Jurkat, Clone E6-1 (cell line): ENCODE measurements at regions not wholly inside any gene's neighbourhood (a gene's known extent, or its start where the extent isn't known, plus 50 kb on each side); places are given as distances from the start of the nearest gene placed in this dataset.
"Not testable (repeated sequence)": the region's sequence is repeated elsewhere in the genome, so short reads cannot be mapped to it uniquely, and the experiment has no call there.

Source experiments
- DNase-seq: peaks from one replicate; pipeline ENCODE4 v3.0.0-alpha.2; 2011; ENCODE audit warnings: low read depth, low spot score
- H3K4me3 ChIP-seq: 2 replicates; pipeline ENCODE4 v1.5.1; 2011; ENCODE audit warnings: mild to moderate bottlenecking, low read length, control low read depth, moderate library complexity

GRCh38 chr4:128437023-128437422 lies 149.4 kb upstream of the PGRMC2 start:
- not testable (repeated sequence) for H3K4me3 ChIP-seq

GRCh38 chr4:128429023-128429613 lies 141.5 kb upstream of the PGRMC2 start:
- not testable (repeated sequence) for DNase-seq, H3K4me3 ChIP-seq

More at GRCh38 chr4:128437023-128437422, 149.4 kb upstream of the PGRMC2 start:
- not testable (repeated sequence) for DNase-seq

DNA sequence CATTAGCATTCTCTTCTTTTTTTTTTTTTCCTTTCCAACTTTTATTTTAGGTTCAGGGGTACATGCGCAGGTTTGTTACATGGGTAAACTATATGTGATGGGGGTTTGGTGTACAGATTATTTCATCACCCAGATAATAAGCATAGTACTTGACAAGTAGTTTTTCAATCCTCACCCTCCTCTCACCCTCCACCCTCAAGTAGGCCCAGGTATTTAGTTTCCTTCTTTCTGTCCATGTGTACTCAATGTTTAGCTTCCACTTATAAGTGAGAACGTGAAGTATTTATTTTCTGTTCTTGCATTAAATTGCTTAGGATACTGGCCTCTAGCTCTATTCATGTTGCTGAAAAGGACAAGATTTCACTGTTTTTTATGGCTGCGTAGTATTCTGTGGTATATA lies 140.8 kb upstream of the PGRMC2 start:
- no peak for DNase-seq
- H3K4me3 ChIP-seq, result no peak overlapping the region

GRCh38 chr4:128427832-128428366 lies 140.3 kb upstream of the PGRMC2 start:
- DNase-seq, result peak; percentile 2
- H3K4me3 ChIP-seq, result no peak overlapping the region

DNA sequence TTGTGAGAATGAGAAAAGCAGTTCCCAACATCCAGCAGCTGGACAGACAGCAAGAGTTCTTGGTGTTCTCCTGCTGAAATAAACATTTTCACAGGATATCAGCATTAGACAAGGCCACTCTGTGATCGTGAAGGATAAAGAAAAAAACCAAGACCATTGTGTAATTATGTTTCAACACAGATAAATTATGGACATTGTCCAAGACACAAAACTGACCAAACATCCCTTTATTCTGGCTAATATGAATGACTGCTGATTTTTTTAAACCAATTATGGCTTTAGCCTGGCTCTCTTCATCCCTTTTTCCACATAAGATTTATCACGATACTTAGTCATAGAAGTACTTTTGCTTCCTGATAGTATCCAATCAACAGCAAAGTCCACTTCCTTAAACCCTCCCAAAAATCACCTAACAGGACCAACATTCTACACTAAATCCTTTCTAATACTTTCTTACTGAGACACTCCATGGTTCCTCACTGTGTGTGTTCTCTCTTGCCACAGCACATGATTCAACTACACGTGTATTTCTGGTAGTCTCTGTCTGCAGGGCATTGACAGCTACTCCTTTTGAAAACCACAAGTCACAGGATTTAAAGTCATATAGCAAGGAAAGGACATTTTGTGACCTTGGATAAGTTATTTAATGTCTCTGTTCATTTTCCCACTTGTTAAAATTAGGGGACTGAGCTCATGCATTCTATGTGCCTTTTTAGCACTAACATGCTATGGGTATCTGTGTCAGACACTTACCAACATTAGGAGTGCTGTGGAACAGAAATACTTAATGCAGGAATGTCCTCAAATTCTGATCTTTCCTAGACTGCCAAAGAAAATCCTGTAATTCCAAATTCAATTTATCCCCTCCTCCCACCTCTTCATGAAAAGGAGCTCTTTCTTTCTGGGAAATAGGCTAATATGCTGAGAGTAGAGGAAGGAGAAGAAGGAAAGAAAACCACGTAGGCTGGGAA lies 137.2 kb upstream of the PGRMC2 start:
- no peak for DNase-seq
- H3K4me3 ChIP-seq, result no peak overlapping the region

GRCh38 chr4:128422296-128422695 lies 134.7 kb upstream of the PGRMC2 start:
- not testable (repeated sequence) for H3K4me3 ChIP-seq, DNase-seq

DNA sequence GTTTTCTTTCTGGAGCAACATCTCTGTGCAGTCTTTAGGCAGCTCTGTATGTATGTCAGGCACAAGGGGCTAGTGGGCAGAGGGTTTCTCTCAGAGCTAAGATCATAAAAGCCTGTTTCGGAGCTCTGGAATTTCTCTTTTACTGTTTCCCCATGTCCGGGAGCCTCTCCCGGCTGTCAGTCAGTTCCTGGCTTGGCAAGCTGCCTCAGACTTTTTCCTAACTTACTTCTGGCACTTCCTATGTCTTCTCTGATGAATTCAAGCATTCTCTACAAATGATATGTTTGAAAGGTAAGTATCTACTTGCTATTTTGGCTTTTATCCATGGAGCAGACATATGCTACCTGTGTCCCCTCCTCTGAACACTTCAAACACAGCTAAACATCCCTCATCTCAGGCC lies 129.3 kb upstream of the PGRMC2 start:
- no peak for DNase-seq

GRCh38 chr4:128410037-128410436 lies 122.4 kb upstream of the PGRMC2 start:
- DNase-seq, result no peak
- H3K4me3 ChIP-seq, result no peak overlapping the region

More for the DNA sequence above, 129.3 kb upstream of the PGRMC2 start:
- no peak overlapping the region for H3K4me3 ChIP-seq

DNA sequence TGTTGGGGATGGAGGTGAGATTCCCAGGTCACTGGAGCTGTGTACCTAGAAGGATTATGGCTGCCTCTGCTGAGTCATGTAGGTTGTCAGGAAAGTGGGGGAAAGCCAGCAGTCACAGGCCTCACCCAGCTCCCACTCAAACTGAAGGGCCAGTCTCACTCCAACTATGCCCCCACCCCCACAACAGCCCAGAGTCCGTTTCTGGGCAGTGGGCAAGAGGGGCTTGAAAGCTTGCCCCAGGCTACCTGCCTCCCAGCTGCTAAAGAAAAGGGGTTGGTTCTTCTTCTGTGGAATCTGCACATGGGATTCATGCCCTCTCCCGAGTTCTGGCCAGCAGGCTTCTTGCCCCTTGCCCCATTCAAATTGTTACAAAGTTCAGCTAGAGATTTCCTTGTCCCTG lies 116.0 kb upstream of the PGRMC2 start:
- no peak for DNase-seq
- H3K4me3 ChIP-seq, result no peak overlapping the region

DNA sequence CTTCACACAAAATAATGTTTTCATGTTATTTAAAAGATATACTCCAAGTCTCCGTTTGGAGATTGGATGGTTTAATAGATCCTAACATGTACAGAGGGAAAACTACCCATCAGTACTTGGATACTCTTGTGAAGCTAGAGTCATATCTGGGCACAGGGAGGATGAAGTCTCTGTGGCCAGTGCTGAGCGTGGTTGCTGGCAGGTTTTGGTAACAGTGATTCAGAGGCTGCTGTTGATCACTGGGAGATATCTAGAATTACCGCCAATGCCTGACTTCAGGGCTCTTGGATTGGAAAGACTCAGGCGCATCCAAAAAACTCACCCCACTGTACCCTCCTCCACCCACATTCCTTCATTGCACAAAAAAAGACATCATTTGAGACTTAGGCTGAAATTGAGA lies 107.2 kb upstream of the PGRMC2 start:
- H3K4me3 ChIP-seq, result no peak overlapping the region
- no peak for DNase-seq

- no peak for DNase-seq
Measured at GRCh38 chr4:128393101-128393704, 105.6 kb upstream of the PGRMC2 start.

DNA sequence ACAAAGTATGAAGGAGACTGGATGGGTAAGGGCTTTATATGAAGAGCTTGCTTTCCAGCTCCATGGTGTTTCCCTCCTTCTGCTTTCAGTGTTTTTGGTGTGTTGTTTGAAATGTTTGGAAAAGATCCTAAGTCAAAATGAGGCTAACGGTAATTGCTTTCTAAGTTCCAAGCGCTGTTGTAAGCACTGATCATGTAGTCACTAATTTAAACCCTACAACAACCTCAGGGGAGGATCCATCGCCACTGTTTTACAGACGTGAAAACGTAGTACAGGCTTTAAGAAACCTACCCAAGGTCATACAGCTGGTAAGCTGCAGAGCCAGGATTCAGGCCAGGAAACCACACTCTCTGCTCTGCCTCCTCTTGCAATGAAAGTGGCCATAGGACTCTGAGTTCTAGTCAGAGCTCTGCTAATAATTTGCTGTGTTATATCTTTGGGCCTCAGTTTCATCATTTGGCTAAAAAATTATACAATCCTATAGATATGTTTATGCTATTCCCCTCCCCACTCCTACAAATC lies 102.9 kb upstream of the PGRMC2 start:
- no peak overlapping the region for H3K4me3 ChIP-seq
- no peak for DNase-seq

More at GRCh38 chr4:128393101-128393704, 105.6 kb upstream of the PGRMC2 start:
- no peak overlapping the region for H3K4me3 ChIP-seq

DNA sequence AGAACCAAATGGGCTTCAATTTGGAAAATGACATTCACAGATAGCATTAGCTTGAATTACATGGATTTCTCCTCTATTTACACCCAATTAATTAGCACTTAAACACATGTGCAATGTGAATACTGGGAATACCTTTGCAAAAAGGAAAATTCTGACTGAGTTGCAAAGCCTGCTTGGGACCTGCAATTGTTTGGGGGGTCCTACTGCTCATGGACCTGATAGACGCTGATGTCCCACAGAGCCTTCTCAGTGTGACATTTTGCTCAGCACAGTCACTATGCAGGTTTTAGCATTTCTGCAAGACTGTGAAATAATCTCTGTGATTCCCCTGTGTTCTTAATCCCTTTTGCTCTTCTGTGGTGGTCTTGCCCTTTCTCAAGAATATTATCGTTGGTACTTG lies 101.2 kb upstream of the PGRMC2 start:
- H3K4me3 ChIP-seq, result no peak overlapping the region
- no peak for DNase-seq

- no peak overlapping the region for H3K4me3 ChIP-seq
- DNase-seq, result no peak
Measured at GRCh38 chr4:128388352-128388630, 100.7 kb upstream of the PGRMC2 start.

DNA sequence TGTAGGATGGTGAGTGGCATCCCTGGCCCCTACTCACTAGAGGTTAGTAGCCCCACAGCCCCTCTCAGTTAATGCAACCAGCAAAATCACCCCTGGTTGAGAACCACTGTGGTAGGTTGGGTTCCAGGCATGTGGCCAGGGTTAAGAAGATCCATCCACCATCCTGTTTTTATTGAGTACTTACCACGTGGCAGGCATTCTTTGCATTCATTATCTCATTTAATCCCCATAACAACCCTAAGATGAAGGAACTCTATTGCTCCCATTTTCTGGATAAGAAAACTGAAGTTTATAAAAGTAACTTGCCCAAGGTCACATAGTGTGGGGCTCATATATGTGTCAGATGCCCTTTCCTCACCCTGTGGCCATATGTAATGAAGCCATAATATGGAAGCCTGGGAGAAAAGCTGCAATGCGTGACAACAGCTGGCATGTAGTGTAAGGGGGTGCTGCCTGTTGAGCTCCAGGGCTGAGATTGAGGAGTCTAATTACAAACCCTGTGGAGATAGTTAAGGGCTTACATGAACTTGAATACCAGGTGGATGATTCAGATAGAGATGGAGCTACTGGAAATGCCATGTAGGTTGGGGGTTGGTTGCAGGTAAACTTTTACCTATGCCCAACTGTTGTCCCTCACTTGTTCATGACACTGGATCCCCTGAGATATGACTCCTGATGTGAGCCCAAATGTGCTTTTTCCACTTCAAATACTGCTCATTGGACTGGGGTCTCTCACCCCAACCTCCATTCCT lies 100.2 kb upstream of the PGRMC2 start:
- DNase-seq, result no peak
- H3K4me3 ChIP-seq, result no peak overlapping the region

GRCh38 chr4:128386761-128387599 lies 99.4 kb upstream of the PGRMC2 start:
- no peak for DNase-seq
- H3K4me3 ChIP-seq, result no peak overlapping the region

DNA sequence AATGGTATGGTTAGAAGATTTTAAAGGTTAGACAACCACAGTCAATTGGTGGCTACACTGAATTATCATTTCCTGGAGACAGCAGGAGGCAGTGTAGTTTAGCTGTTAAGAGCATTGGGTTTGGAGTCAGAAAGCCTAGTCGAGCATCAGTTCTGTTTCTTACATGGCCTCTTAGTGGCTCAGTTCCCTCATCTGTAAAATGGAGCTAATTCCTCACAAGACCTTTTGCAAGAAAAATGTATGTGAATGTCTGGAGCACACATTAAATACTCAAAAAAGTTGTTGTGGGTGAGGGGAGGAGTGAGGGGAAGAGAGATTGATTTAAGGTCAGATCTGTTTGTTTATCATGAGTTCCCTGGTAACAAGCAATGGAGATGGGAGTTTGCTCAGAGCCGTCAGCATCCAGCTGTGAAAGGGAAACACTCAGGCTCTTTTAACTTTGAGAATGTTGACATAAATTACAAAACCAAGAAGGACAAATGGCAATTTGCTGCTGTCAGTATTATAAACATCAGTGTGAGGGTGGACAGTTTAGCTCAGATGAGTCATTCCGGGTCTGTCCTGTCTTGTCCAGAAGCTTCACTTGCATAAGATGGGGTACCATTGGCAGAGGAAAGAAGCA lies 98.2 kb upstream of the PGRMC2 start:
- peak; percentile 5 for DNase-seq
- no peak overlapping the region for H3K4me3 ChIP-seq
